Adrenal gland (tissue), 5 donors: ENCODE measurements at regions not wholly inside any gene's neighbourhood (a gene's known extent, or its start where the extent isn't known, plus 50 kb on each side); places are given as distances from the start of the nearest gene placed in this dataset.

Experiments
- POLR2A ChIP-seq, 2 donors: fragments of 450-650 bp; IDR thresholded peaks; one replicate each; pipeline ENCODE4 v1.6.1; 2017; ENCODE audit warnings: antibody characterized with exemption in 2 of 2, mild to moderate bottlenecking in 2 of 2, moderate library complexity in 1 of 2
- TF ChIP-seq, protein P1 (sequence below), 6 experiments: fragments of 450-650 bp in 4 of 6; fragments of 200-600 bp in 2 of 6; sonication (generic) in 1 of 6; IDR thresholded peaks; 1 replicate in 5 of 6; 2 replicates in 1 of 6; pipeline versions ENCODE4 v1.5.1 to v1.8.0; 2016 to 2021; ENCODE audit warnings: antibody characterized with exemption in 6 of 6, mild to moderate bottlenecking in 2 of 6, moderate library complexity in 1 of 6
- donor health status: DM: no; HTN: no; CAD: no.

DNA sequence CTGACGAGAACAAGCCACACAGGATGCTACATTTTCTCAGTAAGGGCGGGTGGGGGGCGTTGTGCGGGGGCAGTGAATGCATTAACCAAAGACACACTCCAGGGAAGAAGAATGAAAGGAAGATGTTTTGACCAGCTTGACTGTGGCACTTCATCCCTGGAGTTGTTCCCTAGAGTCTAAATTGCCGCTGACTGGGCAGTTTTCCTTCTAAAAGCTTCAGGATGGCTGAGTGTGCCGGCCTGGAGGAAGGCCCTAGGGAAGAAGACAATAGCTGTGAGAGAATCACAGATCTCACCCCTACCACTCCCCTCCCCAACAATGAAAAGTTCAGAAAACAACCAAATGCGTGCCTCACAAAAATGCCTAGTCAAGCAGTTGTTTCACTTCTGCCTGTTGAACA, 67.2 kb downstream of the NKX2-1 start:
- TF ChIP-seq, protein P1, sequence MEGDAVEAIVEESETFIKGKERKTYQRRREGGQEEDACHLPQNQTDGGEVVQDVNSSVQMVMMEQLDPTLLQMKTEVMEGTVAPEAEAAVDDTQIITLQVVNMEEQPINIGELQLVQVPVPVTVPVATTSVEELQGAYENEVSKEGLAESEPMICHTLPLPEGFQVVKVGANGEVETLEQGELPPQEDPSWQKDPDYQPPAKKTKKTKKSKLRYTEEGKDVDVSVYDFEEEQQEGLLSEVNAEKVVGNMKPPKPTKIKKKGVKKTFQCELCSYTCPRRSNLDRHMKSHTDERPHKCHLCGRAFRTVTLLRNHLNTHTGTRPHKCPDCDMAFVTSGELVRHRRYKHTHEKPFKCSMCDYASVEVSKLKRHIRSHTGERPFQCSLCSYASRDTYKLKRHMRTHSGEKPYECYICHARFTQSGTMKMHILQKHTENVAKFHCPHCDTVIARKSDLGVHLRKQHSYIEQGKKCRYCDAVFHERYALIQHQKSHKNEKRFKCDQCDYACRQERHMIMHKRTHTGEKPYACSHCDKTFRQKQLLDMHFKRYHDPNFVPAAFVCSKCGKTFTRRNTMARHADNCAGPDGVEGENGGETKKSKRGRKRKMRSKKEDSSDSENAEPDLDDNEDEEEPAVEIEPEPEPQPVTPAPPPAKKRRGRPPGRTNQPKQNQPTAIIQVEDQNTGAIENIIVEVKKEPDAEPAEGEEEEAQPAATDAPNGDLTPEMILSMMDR (IDR thresholded peaks at IDR 0.05) = no peak
- TF ChIP-seq POLR2A (IDR thresholded peaks at IDR 0.05) = no peak
